SH-SY5Y (cell line): ENCODE measurements at regions not wholly inside any gene's neighbourhood (a gene's known extent, or its start where the extent isn't known, plus 50 kb on each side); places are given as distances from the start of the nearest gene placed in this dataset.

ENCODE experiments used
- GATA2 ChIP-seq: IDR thresholded peaks from 2 replicates; pipeline ENCODE4 v1.6.1; 2011; ENCODE audit warnings: mild to moderate bottlenecking, low read depth, low read length
- GATA3 ChIP-seq: IDR thresholded peaks from 2 replicates; pipeline ENCODE4 v1.6.1; 2011; ENCODE audit warnings: low read depth, mild to moderate bottlenecking, low read length, moderate library complexity

GRCh38 chr10:106493751-106494150, 670.8 kb downstream of the SORCS1 start:
- TF ChIP-seq GATA3 (no peak), GATA2 (no peak)
